ENCODE measurements at regions not wholly inside any gene's neighbourhood (a gene's known extent, or its start where the extent isn't known, plus 50 kb on each side); places are given as distances from the start of the nearest gene placed in this dataset.
"Not testable (repeated sequence)": the region's sequence is repeated elsewhere in the genome, so short reads cannot be mapped to it uniquely, and the experiment has no call there.

DNA sequence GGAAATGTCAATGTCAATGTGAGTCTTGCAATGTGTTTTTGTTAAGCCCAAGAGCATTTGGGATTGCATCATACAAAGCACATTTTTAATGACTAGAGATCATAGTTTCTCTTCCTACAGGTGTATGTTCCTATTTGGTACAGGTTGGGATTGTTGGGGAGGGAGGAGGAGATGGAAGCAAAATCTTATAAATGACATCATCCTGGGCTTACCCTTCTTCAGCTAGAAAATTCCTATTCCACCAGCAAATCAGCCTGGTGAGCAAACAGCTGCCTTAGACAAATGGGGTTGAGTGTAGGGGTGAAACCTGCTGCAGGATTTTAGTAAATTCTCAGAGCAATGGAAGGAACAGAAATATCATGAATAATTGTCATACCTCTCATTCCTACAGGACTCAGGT, 165.3 kb upstream of the PLGLB2 start:
- TF ChIP-seq, protein P1, sequence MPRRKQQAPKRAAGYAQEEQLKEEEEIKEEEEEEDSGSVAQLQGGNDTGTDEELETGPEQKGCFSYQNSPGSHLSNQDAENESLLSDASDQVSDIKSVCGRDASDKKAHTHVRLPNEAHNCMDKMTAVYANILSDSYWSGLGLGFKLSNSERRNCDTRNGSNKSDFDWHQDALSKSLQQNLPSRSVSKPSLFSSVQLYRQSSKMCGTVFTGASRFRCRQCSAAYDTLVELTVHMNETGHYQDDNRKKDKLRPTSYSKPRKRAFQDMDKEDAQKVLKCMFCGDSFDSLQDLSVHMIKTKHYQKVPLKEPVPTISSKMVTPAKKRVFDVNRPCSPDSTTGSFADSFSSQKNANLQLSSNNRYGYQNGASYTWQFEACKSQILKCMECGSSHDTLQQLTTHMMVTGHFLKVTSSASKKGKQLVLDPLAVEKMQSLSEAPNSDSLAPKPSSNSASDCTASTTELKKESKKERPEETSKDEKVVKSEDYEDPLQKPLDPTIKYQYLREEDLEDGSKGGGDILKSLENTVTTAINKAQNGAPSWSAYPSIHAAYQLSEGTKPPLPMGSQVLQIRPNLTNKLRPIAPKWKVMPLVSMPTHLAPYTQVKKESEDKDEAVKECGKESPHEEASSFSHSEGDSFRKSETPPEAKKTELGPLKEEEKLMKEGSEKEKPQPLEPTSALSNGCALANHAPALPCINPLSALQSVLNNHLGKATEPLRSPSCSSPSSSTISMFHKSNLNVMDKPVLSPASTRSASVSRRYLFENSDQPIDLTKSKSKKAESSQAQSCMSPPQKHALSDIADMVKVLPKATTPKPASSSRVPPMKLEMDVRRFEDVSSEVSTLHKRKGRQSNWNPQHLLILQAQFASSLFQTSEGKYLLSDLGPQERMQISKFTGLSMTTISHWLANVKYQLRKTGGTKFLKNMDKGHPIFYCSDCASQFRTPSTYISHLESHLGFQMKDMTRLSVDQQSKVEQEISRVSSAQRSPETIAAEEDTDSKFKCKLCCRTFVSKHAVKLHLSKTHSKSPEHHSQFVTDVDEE (CRISPR knock-in tag; IDR thresholded peaks at IDR 0.05), result not testable (repeated sequence)
- not testable (repeated sequence) for TF ChIP-seq CSDC2 (CRISPR knock-in tag; IDR thresholded peaks at IDR 0.05); ZFP30 (CRISPR knock-in tag; IDR thresholded peaks at IDR 0.05); TOX (CRISPR knock-in tag; IDR thresholded peaks at IDR 0.05; ENCODE audit: borderline replicate concordance); ZNF565 (CRISPR knock-in tag; conservative IDR thresholded peaks at IDR 0.05; ENCODE audit: low read depth); ESRRG (CRISPR knock-in tag; IDR thresholded peaks at IDR 0.05); ZFP3 (CRISPR knock-in tag; IDR thresholded peaks at IDR 0.05); SNAI2 (CRISPR knock-in tag; IDR thresholded peaks at IDR 0.05); ZNF8 (CRISPR knock-in tag; IDR thresholded peaks at IDR 0.05)
- TF ChIP-seq, protein P2, sequence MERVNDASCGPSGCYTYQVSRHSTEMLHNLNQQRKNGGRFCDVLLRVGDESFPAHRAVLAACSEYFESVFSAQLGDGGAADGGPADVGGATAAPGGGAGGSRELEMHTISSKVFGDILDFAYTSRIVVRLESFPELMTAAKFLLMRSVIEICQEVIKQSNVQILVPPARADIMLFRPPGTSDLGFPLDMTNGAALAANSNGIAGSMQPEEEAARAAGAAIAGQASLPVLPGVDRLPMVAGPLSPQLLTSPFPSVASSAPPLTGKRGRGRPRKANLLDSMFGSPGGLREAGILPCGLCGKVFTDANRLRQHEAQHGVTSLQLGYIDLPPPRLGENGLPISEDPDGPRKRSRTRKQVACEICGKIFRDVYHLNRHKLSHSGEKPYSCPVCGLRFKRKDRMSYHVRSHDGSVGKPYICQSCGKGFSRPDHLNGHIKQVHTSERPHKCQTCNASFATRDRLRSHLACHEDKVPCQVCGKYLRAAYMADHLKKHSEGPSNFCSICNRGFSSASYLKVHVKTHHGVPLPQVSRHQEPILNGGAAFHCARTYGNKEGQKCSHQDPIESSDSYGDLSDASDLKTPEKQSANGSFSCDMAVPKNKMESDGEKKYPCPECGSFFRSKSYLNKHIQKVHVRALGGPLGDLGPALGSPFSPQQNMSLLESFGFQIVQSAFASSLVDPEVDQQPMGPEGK (CRISPR knock-in tag; IDR thresholded peaks at IDR 0.05; ENCODE audit: borderline replicate concordance), result not testable (repeated sequence)

Data from SK-N-SH treated with all-trans-retinoic acid at 6 μM for 48 hours (cell line).